Cardiac fibroblast (primary cell): ENCODE measurements at regions not wholly inside any gene's neighbourhood (a gene's known extent, or its start where the extent isn't known, plus 50 kb on each side); places are given as distances from the start of the nearest gene placed in this dataset.

ENCODE experiments used
- DNase-seq, 2 donors: peaks; one replicate each; pipeline versions ENCODE4 v3.0.0 to v3.0.0-alpha.2; 2010; ENCODE audit warnings: low read depth in 2 of 2
- H3K4me3 ChIP-seq, 2 donors: replicated peaks in 1 of 2; 1 replicate in 1 of 2; 2 replicates in 1 of 2; pipeline ENCODE4 v1.5.1; 2011; ENCODE audit warnings: low read depth in 2 of 2, low read length in 2 of 2, mild to moderate bottlenecking in 2 of 2, moderate library complexity in 1 of 2
- CTCF ChIP-seq: IDR thresholded peaks from one replicate; pipeline ENCODE4 v1.5.1; 2011; ENCODE audit warnings: low read depth, mild to moderate bottlenecking, low read length, inconsistent platforms

- TF ChIP-seq CTCF: no peak
- no peak overlapping the region for H3K4me3 ChIP-seq
- no peak for DNase-seq
Measured at GRCh38 chr1:209048941-209049669, 534.4 kb upstream of the CAMK1G start.

GRCh38 chr1:209051570-209051969, 531.9 kb upstream of the CAMK1G start:
- no peak overlapping the region for H3K4me3 ChIP-seq
- DNase-seq: no peak
- TF ChIP-seq CTCF: no peak

- H3K4me3 ChIP-seq: no peak overlapping the region
- TF ChIP-seq CTCF: no peak
- DNase-seq: no peak
Measured at GRCh38 chr1:209053587-209053986, 529.9 kb upstream of the CAMK1G start.

GRCh38 chr1:209057083-209057482, 526.4 kb upstream of the CAMK1G start:
- DNase-seq: no peak
- no peak overlapping the region for H3K4me3 ChIP-seq
- no peak for TF ChIP-seq CTCF

- no peak overlapping the region for H3K4me3 ChIP-seq
- DNase-seq: no peak
- TF ChIP-seq CTCF: no peak
Measured at GRCh38 chr1:209057901-209058300, 525.6 kb upstream of the CAMK1G start.

- no peak for DNase-seq
- H3K4me3 ChIP-seq: no peak overlapping the region
- no peak for TF ChIP-seq CTCF
Measured at GRCh38 chr1:209059376-209059775, 524.1 kb upstream of the CAMK1G start.

- no peak for TF ChIP-seq CTCF
- no peak for DNase-seq
- H3K4me3 ChIP-seq: no peak overlapping the region
Measured at GRCh38 chr1:209059981-209060380, 523.5 kb upstream of the CAMK1G start.
